ENCODE measurements at regions not wholly inside any gene's neighbourhood (a gene's known extent, or its start where the extent isn't known, plus 50 kb on each side); places are given as distances from the start of the nearest gene placed in this dataset.
"Not testable (repeated sequence)": the region's sequence is repeated elsewhere in the genome, so short reads cannot be mapped to it uniquely, and the experiment has no call there.

DNA sequence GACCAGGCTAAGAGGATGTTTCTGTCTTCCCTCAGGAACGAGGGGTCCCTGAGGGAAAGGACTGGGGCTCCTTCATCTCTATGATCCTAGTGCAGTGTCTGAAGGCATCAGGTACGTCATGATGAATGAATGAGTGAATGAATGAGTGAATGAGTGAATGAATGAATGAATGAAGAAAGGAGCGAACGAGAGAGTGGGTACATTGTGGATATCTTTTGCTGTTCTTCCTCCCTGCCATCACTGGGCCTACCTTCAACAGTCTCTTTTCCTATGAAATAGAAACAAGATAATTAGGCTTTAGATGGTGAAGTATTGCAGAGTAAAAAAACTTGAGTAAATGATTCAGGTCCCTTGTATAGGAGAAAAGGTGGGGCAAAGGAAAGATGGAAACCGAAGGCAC is 111.3 kb upstream of the CRHR1 start:
- Histone ChIP-seq H3K36me3 (no peaks in the 10 kb centered on the region), H3K27ac (no peak overlapping the region), H3K27me3 (no peaks in the 10 kb centered on the region), H3K4me3 (no peak overlapping the region), H3K4me1 (no peaks in the 10 kb centered on the region), H3K9me3 (no peaks in the 10 kb centered on the region)
- TF ChIP-seq POLR2A (IDR thresholded peaks at IDR 0.05) (no peak), CTCF (IDR thresholded peaks at IDR 0.05) (no peak)
- DNase-seq, result no peak

DNA sequence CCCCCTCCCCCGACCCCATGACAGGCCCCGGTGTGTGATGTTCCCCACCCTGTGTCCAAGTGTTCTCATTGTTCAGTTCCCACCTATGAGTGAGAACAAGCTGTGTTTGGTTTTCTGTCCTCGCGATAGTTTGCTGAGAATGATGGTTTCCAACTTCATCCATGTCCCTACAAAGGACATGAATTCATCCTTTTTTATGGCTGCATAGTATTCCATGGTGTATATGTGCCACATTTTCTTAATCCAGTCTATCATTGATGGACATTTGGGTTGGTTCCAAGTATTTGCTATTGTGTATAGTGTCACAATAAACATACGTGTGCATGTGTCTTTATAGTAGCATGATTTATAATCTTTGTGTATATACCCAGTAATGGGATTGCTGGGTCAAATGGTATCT is 110.4 kb upstream of the CRHR1 start:
- DNase-seq, H3K36me3 ChIP-seq, H3K9me3 ChIP-seq, H3K4me1 ChIP-seq, H3K4me3 ChIP-seq, H3K27ac ChIP-seq, H3K27me3 ChIP-seq: not testable (repeated sequence)

GRCh38 chr17:45675012-45675411 is 109.1 kb upstream of the CRHR1 start:
- Histone ChIP-seq H3K4me3 (no peak overlapping the region), H3K4me1 (no peaks in the 10 kb centered on the region), H3K27me3 (no peaks in the 10 kb centered on the region), H3K9me3 (no peaks in the 10 kb centered on the region), H3K36me3 (no peaks in the 10 kb centered on the region), H3K27ac (no peak overlapping the region)
- TF ChIP-seq CTCF (IDR thresholded peaks at IDR 0.05) (no peak), POLR2A (IDR thresholded peaks at IDR 0.05) (no peak)
- DNase-seq, result no peak

DNA sequence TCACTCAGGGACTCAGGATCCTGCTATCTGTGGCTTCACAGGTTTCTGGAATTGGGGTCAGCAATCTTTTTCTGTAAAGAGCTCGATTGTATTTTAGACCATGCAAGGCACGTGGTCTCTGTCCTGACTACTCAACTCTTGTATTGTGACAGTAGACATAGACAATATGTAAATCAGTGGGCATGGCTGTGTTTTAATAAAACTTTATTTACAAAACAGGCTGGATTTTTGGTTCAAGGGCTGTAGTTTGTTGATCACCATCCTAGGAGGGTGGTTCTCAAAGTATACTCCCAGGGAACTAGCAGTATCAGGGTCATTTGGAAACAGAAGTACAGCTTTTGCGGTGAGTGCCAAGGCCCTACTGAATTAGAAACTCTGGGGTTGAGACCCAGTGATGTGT is 108.2 kb upstream of the CRHR1 start:
- DNase-seq, result no peak
- no peak for TF ChIP-seq POLR2A (IDR thresholded peaks at IDR 0.05)
- no peaks in the 10 kb centered on the region for H3K9me3 ChIP-seq
- no peaks in the 10 kb centered on the region for H3K4me1 ChIP-seq
- H3K36me3 ChIP-seq, result no peaks in the 10 kb centered on the region
- no peak overlapping the region for H3K4me3 ChIP-seq
- no peaks in the 10 kb centered on the region for H3K27me3 ChIP-seq
- H3K27ac ChIP-seq, result no peak overlapping the region

- DNase-seq, result no peak
- Histone ChIP-seq H3K27me3 (no peaks in the 10 kb centered on the region), H3K9me3 (no peaks in the 10 kb centered on the region), H3K27ac (no peak overlapping the region), H3K4me1 (no peaks in the 10 kb centered on the region), H3K4me3 (no peak overlapping the region), H3K36me3 (no peaks in the 10 kb centered on the region)
- TF ChIP-seq POLR2A (IDR thresholded peaks at IDR 0.05), result no peak
- no peak for TF ChIP-seq CTCF (IDR thresholded peaks at IDR 0.05)
These were observed 107.4 kb upstream of the CRHR1 start for GRCh38 chr17:45676695-45677094.

DNA sequence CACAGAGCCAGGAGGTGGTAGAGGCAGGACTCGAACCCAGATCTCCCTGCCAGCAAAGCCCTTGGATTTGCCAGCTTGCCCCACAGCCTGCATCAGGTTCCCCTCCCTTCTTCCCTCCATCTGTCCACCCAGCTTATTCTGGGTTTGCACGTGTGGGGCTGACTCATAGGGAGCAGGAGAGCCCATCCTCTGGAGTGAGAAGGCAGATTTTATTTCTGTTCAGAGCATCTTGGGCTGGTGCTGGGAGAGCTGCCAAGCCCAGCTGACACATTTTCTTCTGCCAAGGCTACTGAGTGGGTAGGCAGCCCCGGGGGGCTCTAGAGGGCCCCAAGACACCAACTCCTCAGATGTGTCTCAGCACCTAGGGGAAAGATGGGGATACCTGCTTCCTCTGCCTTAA is 106.3 kb upstream of the CRHR1 start:
- TF ChIP-seq POLR2A (IDR thresholded peaks at IDR 0.05) (no peak), CTCF (IDR thresholded peaks at IDR 0.05) (no peak)
- no peaks in the 10 kb centered on the region for H3K27me3 ChIP-seq
- no peaks in the 10 kb centered on the region for H3K36me3 ChIP-seq
- no peaks in the 10 kb centered on the region for H3K4me1 ChIP-seq
- H3K9me3 ChIP-seq, result no peaks in the 10 kb centered on the region
- H3K4me3 ChIP-seq, result no peak overlapping the region
- H3K27ac ChIP-seq, result no peak overlapping the region
- no peak for DNase-seq

DNA sequence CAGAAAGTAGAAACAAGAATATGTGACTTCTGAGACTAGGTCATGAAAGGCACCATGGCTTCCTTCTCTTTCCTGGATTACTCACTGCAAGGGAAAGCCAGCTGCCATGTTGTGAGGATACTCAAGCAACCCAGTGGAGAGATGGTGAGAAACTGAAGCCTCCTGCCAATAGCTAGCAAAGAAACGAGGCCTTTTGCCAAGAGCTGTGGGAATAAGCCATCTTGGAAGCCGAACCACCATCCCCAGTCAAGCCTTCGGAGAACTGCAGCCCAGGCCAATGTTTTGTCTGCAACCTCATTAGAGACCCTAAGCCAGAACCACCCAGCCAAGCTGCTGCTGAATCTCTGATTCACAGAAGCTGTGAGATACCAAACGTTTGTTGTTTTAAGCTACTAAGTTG is 104.7 kb upstream of the CRHR1 start:
- no peak for TF ChIP-seq CTCF (IDR thresholded peaks at IDR 0.05)
- TF ChIP-seq POLR2A (IDR thresholded peaks at IDR 0.05), result no peak
- H3K27me3 ChIP-seq, result no peaks in the 10 kb centered on the region
- H3K27ac ChIP-seq, result no peak overlapping the region
- no peak for DNase-seq
- H3K9me3 ChIP-seq, result no peaks in the 10 kb centered on the region
- no peaks in the 10 kb centered on the region for H3K4me1 ChIP-seq
- H3K36me3 ChIP-seq, result no peaks in the 10 kb centered on the region
- no peak overlapping the region for H3K4me3 ChIP-seq
